Osteocyte (in vitro differentiated cells): ENCODE measurements at regions not wholly inside any gene's neighbourhood (a gene's known extent, or its start where the extent isn't known, plus 50 kb on each side); places are given as distances from the start of the nearest gene placed in this dataset.

Experiments used
- DNase-seq: peaks from one replicate; pipeline ENCODE4 v3.0.0; 2021; ENCODE audit warnings: mixed read lengths; ENCODE audit not compliant: unreplicated experiment; ENCODE audit errors: extremely low spot score
- H3K27ac Mint-ChIP-seq: one replicate; pipeline ENCODE4 v1.8.0; 2021; ENCODE audit warnings: mild to moderate bottlenecking, mixed read lengths; ENCODE audit not compliant: unreplicated experiment
- H3K27me3 Mint-ChIP-seq: one replicate; pipeline ENCODE4 v1.8.0; 2021; ENCODE audit warnings: mixed read lengths; ENCODE audit not compliant: unreplicated experiment
- H3K36me3 Mint-ChIP-seq: one replicate; pipeline ENCODE4 v1.8.0; 2021; ENCODE audit warnings: mixed read lengths; ENCODE audit not compliant: unreplicated experiment
- H3K4me1 Mint-ChIP-seq: one replicate; pipeline ENCODE4 v1.8.0; 2021; ENCODE audit warnings: mixed read lengths; ENCODE audit not compliant: unreplicated experiment
- H3K4me3 Mint-ChIP-seq: one replicate; pipeline ENCODE4 v1.8.0; 2021; ENCODE audit warnings: mild to moderate bottlenecking, moderate library complexity, mixed read lengths; ENCODE audit not compliant: unreplicated experiment
- H3K9me3 Mint-ChIP-seq: one replicate; pipeline ENCODE4 v1.8.0; 2021; ENCODE audit warnings: mixed read lengths; ENCODE audit not compliant: unreplicated experiment
- CTCF ChIP-seq: fragments of 200-600 bp; sonication (generic); IDR thresholded peaks from 2 replicates; pipeline ENCODE4 v1.5.0; 2021; ENCODE audit warnings: antibody characterized with exemption, mild to moderate bottlenecking, moderate library complexity

DNA sequence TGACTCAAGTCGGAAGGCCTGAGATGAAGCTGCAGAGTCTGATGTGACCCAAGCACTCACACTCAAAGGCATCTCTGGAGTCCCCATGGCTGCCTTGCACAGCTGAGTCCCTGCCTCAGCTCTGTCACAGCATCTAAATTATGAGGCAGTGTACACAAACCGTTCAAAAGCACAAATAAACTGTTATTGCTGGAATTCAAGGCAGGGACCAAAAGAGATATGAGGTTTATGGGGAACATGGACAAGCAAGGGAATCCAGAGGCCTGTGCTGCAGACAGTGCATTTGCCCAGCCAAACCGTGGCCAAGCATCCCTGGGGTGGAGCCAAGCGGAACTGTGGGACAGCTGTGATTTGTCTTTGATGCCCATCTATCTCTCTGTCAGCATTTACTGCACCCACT, 91.3 kb downstream of the RPS29 start:
- no peak overlapping the region for H3K27ac Mint-ChIP-seq
- H3K27me3 Mint-ChIP-seq: peaks cover 61% of the 10 kb centered on the region
- H3K36me3 Mint-ChIP-seq: no peaks in the 10 kb centered on the region
- H3K4me3 Mint-ChIP-seq: no peak overlapping the region
- TF ChIP-seq CTCF: no peak
- no peaks in the 10 kb centered on the region for H3K4me1 Mint-ChIP-seq
- no peaks in the 10 kb centered on the region for H3K9me3 Mint-ChIP-seq
- no peak for DNase-seq

DNA sequence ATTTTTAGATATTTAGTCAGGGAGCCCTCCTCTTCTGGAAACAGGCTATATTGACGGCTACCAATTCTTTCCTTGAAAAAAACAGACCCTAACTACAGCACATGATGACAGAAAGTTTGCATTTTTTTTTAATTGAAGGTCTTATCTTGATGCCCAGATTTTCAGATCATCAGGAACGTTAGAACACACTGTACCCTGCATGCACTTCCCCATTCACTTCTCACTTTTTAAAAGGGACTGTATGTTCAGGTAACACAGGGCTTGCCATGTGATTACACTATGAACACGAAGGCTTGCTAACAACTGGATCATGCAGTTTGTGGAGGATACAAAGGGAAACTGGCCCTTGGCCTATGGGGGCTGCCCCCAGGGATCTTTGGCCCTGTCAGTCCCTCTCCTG, 92.6 kb downstream of the RPS29 start:
- no peaks in the 10 kb centered on the region for H3K36me3 Mint-ChIP-seq
- no peak overlapping the region for H3K4me3 Mint-ChIP-seq
- no peaks in the 10 kb centered on the region for H3K4me1 Mint-ChIP-seq
- DNase-seq: no peak
- H3K27ac Mint-ChIP-seq: no peak overlapping the region
- peaks cover 65% of the 10 kb centered on the region for H3K27me3 Mint-ChIP-seq
- no peaks in the 10 kb centered on the region for H3K9me3 Mint-ChIP-seq
- no peak for TF ChIP-seq CTCF

DNA sequence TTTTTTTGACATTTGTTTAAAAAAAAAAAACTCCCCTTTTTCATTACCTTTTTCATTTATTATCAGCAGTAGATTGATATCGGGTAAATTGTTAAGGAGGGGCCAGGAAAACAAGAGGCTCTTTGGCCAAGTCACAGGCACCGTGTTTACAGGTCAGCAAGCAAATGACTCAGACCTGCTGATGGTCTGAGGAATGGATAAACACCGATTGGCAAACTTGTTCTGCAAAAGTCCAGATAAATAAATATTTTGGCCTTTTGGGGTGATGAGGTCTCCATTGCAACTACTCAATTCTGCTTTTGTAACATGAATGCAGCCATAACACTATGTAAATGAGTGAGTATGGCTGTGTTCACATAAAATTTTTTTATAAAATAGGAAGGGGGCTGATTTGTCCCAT, 94.0 kb downstream of the RPS29 start:
- Mint-ChIP-seq H3K36me3 (no peaks in the 10 kb centered on the region), H3K9me3 (no peaks in the 10 kb centered on the region), H3K27ac (no peak overlapping the region), H3K4me1 (no peaks in the 10 kb centered on the region), H3K27me3 (peaks cover 74% of the 10 kb centered on the region), H3K4me3 (no peak overlapping the region)
- DNase-seq: no peak
- TF ChIP-seq CTCF: no peak

DNA sequence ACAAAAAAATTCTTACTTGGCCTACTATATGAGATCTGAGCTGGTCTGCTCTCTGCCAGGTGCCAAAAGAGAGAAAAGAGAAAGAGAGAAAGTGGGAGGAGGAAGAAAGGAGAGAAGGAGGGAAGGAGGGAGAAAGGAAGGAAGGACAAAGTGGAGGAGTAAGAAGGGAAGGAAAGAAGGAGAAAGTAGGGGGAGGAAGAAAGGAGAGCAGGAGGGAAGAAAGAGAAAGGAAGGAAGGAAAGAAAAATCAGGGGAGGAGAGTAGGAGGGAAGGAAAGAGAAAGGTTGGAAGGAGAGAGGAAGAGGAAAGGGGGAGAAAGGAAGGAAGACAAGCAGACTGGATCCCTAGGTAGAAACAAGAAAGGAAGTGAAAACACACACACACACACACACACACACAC, 96.8 kb downstream of the RPS29 start:
- H3K27ac Mint-ChIP-seq: no peak overlapping the region
- H3K36me3 Mint-ChIP-seq: no peaks in the 10 kb centered on the region
- H3K27me3 Mint-ChIP-seq: peaks cover 76% of the 10 kb centered on the region
- no peak overlapping the region for H3K4me3 Mint-ChIP-seq
- no peaks in the 10 kb centered on the region for H3K9me3 Mint-ChIP-seq
- no peaks in the 10 kb centered on the region for H3K4me1 Mint-ChIP-seq
- DNase-seq: no peak
- no peak for TF ChIP-seq CTCF

DNA sequence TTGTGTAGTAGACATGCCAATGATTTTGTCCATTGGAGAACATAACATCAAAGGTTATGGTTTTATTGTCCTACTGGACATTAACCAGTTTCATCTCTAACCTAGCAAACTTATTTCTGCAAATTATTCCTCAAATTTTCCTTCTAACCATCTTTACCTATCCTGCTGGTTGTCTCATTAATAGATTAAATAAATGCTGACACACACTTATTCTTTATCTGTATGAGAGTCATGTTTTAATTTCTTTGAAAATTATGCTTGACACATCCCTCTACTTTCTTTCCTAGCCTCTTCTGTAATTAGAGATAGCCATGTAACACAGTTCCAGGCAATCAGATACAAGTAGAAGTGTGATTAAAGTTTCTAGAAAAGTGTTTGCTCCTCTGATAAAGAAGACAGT, 98.9 kb downstream of the RPS29 start:
- no peak for DNase-seq
- H3K36me3 Mint-ChIP-seq: no peaks in the 10 kb centered on the region
- TF ChIP-seq CTCF: no peak
- no peaks in the 10 kb centered on the region for H3K9me3 Mint-ChIP-seq
- H3K4me1 Mint-ChIP-seq: no peaks in the 10 kb centered on the region
- H3K27me3 Mint-ChIP-seq: peaks cover 84% of the 10 kb centered on the region
- H3K27ac Mint-ChIP-seq: no peak overlapping the region
- no peak overlapping the region for H3K4me3 Mint-ChIP-seq
